Testis (tissue), 2 donors: ENCODE measurements at regions not wholly inside any gene's neighbourhood (a gene's known extent, or its start where the extent isn't known, plus 50 kb on each side); places are given as distances from the start of the nearest gene placed in this dataset.

Experiments used
- DNase-seq: peaks from one replicate; pipeline ENCODE4 v3.0.0-alpha.2; 2019
- H3K27ac ChIP-seq, 2 donors: fragments of 200-600 bp; sonication (generic); one replicate each; pipeline ENCODE4 v1.5.1; 2019
- H3K27me3 ChIP-seq: fragments of 200-600 bp; sonication (generic); one replicate; pipeline ENCODE4 v1.5.1; 2019
- H3K36me3 ChIP-seq: fragments of 200-600 bp; sonication (generic); one replicate; pipeline ENCODE4 v1.5.1; 2017; ENCODE audit warnings: low read depth; ENCODE audit errors: missing control alignments
- H3K4me1 ChIP-seq: fragments of 200-600 bp; sonication (generic); one replicate; pipeline ENCODE4 v1.5.1; 2019
- H3K4me3 ChIP-seq, 2 donors: fragments of 200-600 bp; sonication (generic); one replicate each; pipeline ENCODE4 v1.5.1; 2017 to 2019
- H3K9me3 ChIP-seq: fragments of 200-600 bp; sonication (generic); one replicate; pipeline ENCODE4 v1.5.1; 2017
- CTCF ChIP-seq, 3 experiments: fragments of 450-650 bp in 2 of 3; fragments of 200-600 bp in 1 of 3; sonication (generic) in 1 of 3; IDR thresholded peaks; one replicate each; pipeline ENCODE4 v1.5.1; 2016 to 2019; ENCODE audit warnings: antibody characterized with exemption in 3 of 3, mild to moderate bottlenecking in 2 of 3, moderate library complexity in 1 of 3
- POLR2A ChIP-seq: fragments of 450-650 bp; IDR thresholded peaks from one replicate; pipeline ENCODE4 v1.6.1; 2017; ENCODE audit warnings: antibody characterized with exemption, mild to moderate bottlenecking, moderate library complexity
- WGBS, 2 donors: methylation state at CpG; one replicate each; pipeline ENCODE4 v1.1.5; 2018; 5-methylcytosine and 5-hydroxymethylcytosine counted together
- intact Hi-C: fragments of 100-400 bp; cut with DNase I; formaldehyde crosslinking; loops from one replicate; pipeline ENCODE4 v1.15.1; 2023; ENCODE audit warnings: low total_unique reads

DNA sequence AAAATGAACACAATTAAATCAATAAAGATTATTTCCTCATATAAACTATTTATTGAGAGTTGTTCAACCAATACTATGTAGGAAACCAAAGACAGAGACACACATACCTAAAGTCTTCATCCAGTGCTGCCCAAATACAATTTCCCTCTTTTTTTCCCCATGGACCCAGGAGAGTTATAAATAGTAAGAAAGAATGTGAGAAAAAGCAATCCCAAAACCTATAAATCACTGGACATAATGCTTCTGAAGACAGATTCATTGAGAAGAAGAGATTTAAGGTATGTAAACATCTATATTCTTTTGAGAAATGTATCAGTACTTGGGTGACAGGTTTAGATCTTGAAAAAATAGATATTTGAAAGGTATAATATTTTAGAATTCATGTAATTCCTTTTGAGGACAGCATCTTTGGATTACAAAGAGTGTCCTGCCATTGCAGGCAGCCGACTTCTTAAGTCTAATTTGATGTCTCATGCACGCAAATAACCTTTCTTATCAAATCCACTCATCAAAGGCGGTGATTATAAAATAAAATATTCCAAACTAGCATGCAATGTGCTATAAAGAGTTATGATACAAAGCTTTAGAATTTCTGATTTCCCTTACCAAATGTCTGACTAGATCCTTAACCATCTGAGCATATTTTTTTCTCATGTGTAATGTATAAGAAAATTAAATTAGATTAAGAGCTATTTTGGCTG lies 739.4 kb downstream of the LIG4 start:
- Histone ChIP-seq H3K9me3 (no peaks in the 10 kb centered on the region), H3K36me3 (no peaks in the 10 kb centered on the region), H3K4me1 (no peaks in the 10 kb centered on the region), H3K4me3 (no peak overlapping the region), H3K27ac (no peak overlapping the region), H3K27me3 (no peaks in the 10 kb centered on the region)
- no peak for TF ChIP-seq CTCF (IDR thresholded peaks at IDR 0.05)
- TF ChIP-seq POLR2A = no peak
- intact Hi-C loops = no loop called here
- WGBS, 2 donors = 47 to 48% methylated on average over 3 of the region's 3 CpGs
- no peak for DNase-seq

- no peak for DNase-seq
- intact Hi-C loops = no loop called here
- Histone ChIP-seq H3K27me3 (no peaks in the 10 kb centered on the region), H3K4me1 (no peaks in the 10 kb centered on the region), H3K27ac (no peak overlapping the region), H3K36me3 (no peaks in the 10 kb centered on the region), H3K4me3 (no peak overlapping the region), H3K9me3 (no peaks in the 10 kb centered on the region)
- WGBS, 2 donors = 96 to 97% methylated on average over 4 of the region's 4 CpGs
- TF ChIP-seq CTCF (IDR thresholded peaks at IDR 0.05) = no peak
- TF ChIP-seq POLR2A = no peak
Observed at GRCh38 chr13:107473253-107473652, 742.1 kb downstream of the LIG4 start.

GRCh38 chr13:107466326-107467099 lies 748.8 kb downstream of the LIG4 start:
- H3K36me3 ChIP-seq = no peaks in the 10 kb centered on the region
- no peak for DNase-seq
- no peaks in the 10 kb centered on the region for H3K9me3 ChIP-seq
- H3K27me3 ChIP-seq = no peaks in the 10 kb centered on the region
- intact Hi-C loops = no loop called here
- 74 to 88% methylated on average over 3 of the region's 3 CpGs for WGBS, 2 donors
- H3K4me1 ChIP-seq = no peaks in the 10 kb centered on the region
- TF ChIP-seq CTCF (IDR thresholded peaks at IDR 0.05) = no peak
- TF ChIP-seq POLR2A = no peak
- no peak overlapping the region for H3K27ac ChIP-seq
- no peak overlapping the region for H3K4me3 ChIP-seq

- no peak for TF ChIP-seq POLR2A
- TF ChIP-seq CTCF (IDR thresholded peaks at IDR 0.05) = no peak
- Histone ChIP-seq H3K36me3 (no peaks in the 10 kb centered on the region), H3K4me1 (no peaks in the 10 kb centered on the region), H3K4me3 (no peak overlapping the region), H3K9me3 (no peaks in the 10 kb centered on the region), H3K27ac (no peak overlapping the region), H3K27me3 (no peaks in the 10 kb centered on the region)
- no peak for DNase-seq
- WGBS, 2 donors = 76 to 83% methylated on average over 2 of the region's 2 CpGs
- intact Hi-C loops = no loop called here
Observed at GRCh38 chr13:107462501-107462900, 752.8 kb downstream of the LIG4 start.
